ENCODE measurements at regions not wholly inside any gene's neighbourhood (a gene's known extent, or its start where the extent isn't known, plus 50 kb on each side); places are given as distances from the start of the nearest gene placed in this dataset.

DNA sequence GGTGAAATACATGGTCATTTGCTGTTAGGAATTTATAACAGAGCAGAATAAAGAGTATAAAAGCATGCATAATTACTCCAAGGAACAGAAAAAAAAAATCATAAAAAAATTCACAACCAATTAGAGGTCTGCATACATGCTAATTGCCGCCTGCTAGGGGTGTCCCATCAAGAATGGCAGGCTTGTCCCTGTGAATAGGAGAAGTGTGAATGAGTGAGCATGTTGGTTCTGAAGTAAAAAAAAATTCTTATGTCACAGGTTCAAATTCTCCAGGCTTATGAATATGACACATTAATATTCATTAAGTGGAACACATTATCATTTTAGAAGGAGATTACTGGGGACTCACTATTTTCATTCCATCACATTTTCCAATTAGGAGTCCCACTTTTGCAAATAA is 822.7 kb downstream of the NTRK3 start (continued):
- TF ChIP-seq, protein P1, sequence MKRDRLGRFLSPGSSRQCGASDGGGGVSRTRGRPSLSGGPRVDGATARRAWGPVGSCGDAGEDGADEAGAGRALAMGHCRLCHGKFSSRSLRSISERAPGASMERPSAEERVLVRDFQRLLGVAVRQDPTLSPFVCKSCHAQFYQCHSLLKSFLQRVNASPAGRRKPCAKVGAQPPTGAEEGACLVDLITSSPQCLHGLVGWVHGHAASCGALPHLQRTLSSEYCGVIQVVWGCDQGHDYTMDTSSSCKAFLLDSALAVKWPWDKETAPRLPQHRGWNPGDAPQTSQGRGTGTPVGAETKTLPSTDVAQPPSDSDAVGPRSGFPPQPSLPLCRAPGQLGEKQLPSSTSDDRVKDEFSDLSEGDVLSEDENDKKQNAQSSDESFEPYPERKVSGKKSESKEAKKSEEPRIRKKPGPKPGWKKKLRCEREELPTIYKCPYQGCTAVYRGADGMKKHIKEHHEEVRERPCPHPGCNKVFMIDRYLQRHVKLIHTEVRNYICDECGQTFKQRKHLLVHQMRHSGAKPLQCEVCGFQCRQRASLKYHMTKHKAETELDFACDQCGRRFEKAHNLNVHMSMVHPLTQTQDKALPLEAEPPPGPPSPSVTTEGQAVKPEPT (CRISPR knock-in tag; IDR thresholded peaks at IDR 0.05; ENCODE audit: low read depth) = no peak
- TF ChIP-seq REL (CRISPR knock-in tag; conservative IDR thresholded peaks at IDR 0.05) (no peak), ZNF232 (CRISPR knock-in tag; IDR thresholded peaks at IDR 0.05; ENCODE audit: borderline replicate concordance) (no peak), FOXA1 (IDR thresholded peaks at IDR 0.05) (no peak), FOXA1 (CRISPR knock-in tag; IDR thresholded peaks at IDR 0.05) (no peak), NONO (IDR thresholded peaks at IDR 0.05) (no peak), NONO (CRISPR knock-in tag; conservative IDR thresholded peaks at IDR 0.05) (no peak), YEATS2 (CRISPR knock-in tag; IDR thresholded peaks at IDR 0.05; ENCODE audit: borderline replicate concordance) (no peak)
- TF ChIP-seq, protein P2, sequence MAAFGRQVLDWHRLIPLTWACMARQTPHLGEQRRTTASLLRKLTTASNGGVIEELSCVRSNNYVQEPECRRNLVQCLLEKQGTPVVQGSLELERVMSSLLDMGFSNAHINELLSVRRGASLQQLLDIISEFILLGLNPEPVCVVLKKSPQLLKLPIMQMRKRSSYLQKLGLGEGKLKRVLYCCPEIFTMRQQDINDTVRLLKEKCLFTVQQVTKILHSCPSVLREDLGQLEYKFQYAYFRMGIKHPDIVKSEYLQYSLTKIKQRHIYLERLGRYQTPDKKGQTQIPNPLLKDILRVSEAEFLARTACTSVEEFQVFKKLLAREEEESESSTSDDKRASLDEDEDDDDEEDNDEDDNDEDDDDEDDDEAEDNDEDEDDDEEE (CRISPR knock-in tag; IDR thresholded peaks at IDR 0.05) = no peak

DNA sequence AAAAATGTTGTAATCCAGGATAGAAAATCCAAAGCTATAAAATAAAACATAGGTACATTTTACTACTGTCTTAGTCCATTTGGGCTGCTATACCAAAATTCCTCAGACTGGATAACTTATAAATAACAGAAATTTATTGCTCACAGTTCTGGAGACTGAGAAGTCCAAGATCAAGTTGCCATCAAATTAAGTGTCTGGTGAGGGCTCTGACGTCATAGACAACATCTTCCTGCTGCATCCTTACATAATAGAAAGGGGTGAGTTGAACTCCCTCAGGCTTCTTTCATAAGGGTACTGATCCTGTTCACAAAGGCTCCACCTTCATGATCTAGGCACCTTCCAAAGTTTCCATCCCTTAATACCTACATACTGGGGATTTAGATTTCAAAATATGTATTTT is 826.8 kb downstream of the NTRK3 start:
- in situ Hi-C loops (cut with HindIII; ENCODE audit: extremely low pct_ligation_motif_present, low pct_unique_long_range_greater_than_20kb) (no loop called here), intact Hi-C loops (cut with micrococcal nuclease; ENCODE audit: unreplicated experiment) (no loop called here)
- TF ChIP-seq, protein P3, sequence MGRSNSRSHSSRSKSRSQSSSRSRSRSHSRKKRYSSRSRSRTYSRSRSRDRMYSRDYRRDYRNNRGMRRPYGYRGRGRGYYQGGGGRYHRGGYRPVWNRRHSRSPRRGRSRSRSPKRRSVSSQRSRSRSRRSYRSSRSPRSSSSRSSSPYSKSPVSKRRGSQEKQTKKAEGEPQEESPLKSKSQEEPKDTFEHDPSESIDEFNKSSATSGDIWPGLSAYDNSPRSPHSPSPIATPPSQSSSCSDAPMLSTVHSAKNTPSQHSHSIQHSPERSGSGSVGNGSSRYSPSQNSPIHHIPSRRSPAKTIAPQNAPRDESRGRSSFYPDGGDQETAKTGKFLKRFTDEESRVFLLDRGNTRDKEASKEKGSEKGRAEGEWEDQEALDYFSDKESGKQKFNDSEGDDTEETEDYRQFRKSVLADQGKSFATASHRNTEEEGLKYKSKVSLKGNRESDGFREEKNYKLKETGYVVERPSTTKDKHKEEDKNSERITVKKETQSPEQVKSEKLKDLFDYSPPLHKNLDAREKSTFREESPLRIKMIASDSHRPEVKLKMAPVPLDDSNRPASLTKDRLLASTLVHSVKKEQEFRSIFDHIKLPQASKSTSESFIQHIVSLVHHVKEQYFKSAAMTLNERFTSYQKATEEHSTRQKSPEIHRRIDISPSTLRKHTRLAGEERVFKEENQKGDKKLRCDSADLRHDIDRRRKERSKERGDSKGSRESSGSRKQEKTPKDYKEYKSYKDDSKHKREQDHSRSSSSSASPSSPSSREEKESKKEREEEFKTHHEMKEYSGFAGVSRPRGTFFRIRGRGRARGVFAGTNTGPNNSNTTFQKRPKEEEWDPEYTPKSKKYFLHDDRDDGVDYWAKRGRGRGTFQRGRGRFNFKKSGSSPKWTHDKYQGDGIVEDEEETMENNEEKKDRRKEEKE (IDR thresholded peaks at IDR 0.05) = no peak
- TF ChIP-seq ATF7 (IDR thresholded peaks at IDR 0.05) = peak; percentile 69
- TF ChIP-seq ATF7 (CRISPR knock-in tag; IDR thresholded peaks at IDR 0.05) = no peak
- peak; percentile 92 for TF ChIP-seq CREB1 (IDR thresholded peaks at IDR 0.05)
- TF ChIP-seq CREB1 (CRISPR knock-in tag; IDR thresholded peaks at IDR 0.05) = no peak
- ChIA-PET CTCF (ENCODE audit: low intra/inter-chr PET ratio, low total read pairs) (no interaction called here), POLR2A (no interaction called here)
- Histone ChIP-seq H3K4me1 (ENCODE audit: insufficient read depth, low read length) (no peaks in the 10 kb centered on the region), H3K9ac (ENCODE audit: insufficient read depth, low read depth, low read length) (no peak overlapping the region), H3K36me3 (replicated peaks in 1 of 2; ENCODE audit: control insufficient read depth in 1 of 2, insufficient read depth in 2 of 2, low read length in 2 of 2) (no peaks in the 10 kb centered on the region), H3K27ac (ENCODE audit: extremely low read length, insufficient read depth, low read length) (no peak overlapping the region), H2AFZ (ENCODE audit: low read length) (no peak overlapping the region), H3K4me3 (replicated peaks in 1 of 3; ENCODE audit: insufficient read depth in 1 of 3, low read depth in 2 of 3, low read length in 3 of 3) (no peak overlapping the region), H4K20me1 (ENCODE audit: insufficient read depth, low read length) (no peaks in the 10 kb centered on the region), H3K79me2 (ENCODE audit: insufficient read depth, low read length) (no peaks in the 10 kb centered on the region), H3K9me3 (ENCODE audit: low read length) (peaks cover 74% of the 10 kb centered on the region), H3K27me3 (ENCODE audit: control insufficient read depth in 1 of 2, insufficient read depth in 2 of 2, low read length in 2 of 2) (no peaks in the 10 kb centered on the region), H3K4me2 (ENCODE audit: low read depth, low read length) (no peak overlapping the region)
- FAIRE-seq (no peak), ATAC-seq (no peak), DNase-seq (ENCODE audit: low spot score) (no peak)
- WGBS (ENCODE audit: low lambda C conversion rate) = 0% methylated on average over 1 of the region's 1 CpG
- BruUV-seq (replicated peaks) = no TSS peak

Data from HepG2 (cell line).